HG02798 (cell line): ENCODE measurements at regions not wholly inside any gene's neighbourhood (a gene's known extent, or its start where the extent isn't known, plus 50 kb on each side); places are given as distances from the start of the nearest gene placed in this dataset.

ENCODE experiments used
- ATAC-seq: cut with Tn5 transposase; IDR thresholded peaks from one replicate; pipeline ENCODE4 v1.9.1; 2021; ENCODE audit warnings: mild to moderate bottlenecking; ENCODE audit not compliant: unreplicated experiment, poor library complexity

DNA sequence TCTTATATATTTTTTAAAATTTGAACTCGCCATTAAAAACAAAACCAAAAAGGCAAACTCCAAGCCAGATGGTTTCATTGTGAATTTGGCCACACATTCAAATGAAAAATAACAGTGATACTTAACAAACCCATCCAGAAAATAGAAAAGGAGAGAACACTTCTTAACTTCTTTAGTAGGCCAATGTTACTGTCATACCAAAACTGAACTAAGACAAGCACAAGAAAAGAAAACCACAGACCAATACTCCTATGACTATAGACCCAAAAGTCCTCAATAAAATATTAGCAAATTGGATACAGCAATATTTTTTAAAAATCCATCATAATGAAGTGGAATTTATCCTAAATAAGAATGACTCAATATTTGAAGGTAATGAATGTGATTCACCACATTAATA is 73.5 kb upstream of the ALDH1A3 start:
- ATAC-seq = no peak

- no peak for ATAC-seq
Measured at GRCh38 chr15:100807028-100807427, 72.6 kb upstream of the ALDH1A3 start.

GRCh38 chr15:100808691-100809090 is 70.9 kb upstream of the ALDH1A3 start:
- no peak for ATAC-seq

GRCh38 chr15:100809151-100809550 is 70.5 kb upstream of the ALDH1A3 start:
- ATAC-seq = no peak

- ATAC-seq = no peak
Measured at GRCh38 chr15:100809587-100809986, 70.0 kb upstream of the ALDH1A3 start.

GRCh38 chr15:100810229-100810628 is 69.4 kb upstream of the ALDH1A3 start:
- no peak for ATAC-seq

DNA sequence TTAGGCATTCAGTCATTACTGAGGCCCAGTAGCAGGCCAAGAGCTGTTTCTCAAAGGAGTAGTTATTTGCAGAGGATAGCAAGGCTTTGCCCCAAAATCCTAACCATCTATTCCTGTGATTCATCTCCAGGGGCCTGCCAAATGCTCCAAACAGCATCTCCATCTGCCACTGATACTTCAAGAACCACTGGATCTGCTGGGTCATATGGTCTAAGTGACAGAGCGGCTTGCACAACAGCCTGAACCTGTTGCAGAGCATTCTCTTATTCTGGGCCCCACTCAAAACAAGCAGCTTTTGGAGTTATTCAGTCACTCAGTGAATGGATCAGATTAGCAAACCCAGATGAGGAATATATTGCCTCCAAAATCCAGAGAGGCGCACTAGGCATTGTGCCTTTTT is 68.8 kb upstream of the ALDH1A3 start:
- ATAC-seq = no peak

DNA sequence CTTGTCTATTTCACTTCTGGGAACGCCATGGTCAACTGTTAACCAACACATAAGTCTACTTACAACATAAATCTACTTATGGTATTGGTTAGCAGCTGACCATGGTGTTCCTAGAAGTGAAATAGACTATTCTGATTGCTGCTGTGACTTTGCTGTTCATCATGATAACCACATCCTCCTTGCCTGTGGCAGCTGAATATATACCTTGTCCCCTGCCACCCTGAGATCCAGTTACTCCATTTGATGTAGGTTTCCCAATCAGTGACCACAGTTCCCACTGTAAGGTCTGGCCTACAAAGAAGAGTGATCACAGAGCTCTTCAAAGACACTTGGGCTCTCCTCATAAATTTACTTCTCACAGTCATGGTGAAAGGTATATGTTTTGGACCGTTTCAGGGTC is 66.8 kb upstream of the ALDH1A3 start:
- ATAC-seq = no peak

DNA sequence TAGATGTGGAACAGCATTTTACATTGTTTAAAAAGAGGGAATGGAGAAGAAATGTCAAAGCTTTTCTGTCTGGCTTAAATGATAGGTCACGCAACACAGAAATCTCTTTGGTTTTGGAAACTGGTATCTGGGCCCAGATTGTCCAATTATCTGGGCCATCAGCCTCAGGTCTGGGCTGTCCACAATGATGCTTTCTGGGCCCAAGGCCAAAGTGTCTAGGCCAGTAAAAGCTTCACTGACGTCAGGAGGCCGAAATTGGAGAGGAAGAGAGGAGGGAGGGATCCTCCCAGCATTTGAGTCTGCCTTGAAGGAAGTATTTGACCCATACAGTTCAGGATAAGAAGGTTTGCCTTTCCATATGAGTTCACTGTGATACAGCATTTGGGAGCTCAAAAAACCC is 60.7 kb upstream of the ALDH1A3 start:
- no peak for ATAC-seq

GRCh38 chr15:100820528-100820927 is 59.1 kb upstream of the ALDH1A3 start:
- ATAC-seq = no peak

- ATAC-seq = no peak
Measured at GRCh38 chr15:100821327-100821726, 58.3 kb upstream of the ALDH1A3 start.

DNA sequence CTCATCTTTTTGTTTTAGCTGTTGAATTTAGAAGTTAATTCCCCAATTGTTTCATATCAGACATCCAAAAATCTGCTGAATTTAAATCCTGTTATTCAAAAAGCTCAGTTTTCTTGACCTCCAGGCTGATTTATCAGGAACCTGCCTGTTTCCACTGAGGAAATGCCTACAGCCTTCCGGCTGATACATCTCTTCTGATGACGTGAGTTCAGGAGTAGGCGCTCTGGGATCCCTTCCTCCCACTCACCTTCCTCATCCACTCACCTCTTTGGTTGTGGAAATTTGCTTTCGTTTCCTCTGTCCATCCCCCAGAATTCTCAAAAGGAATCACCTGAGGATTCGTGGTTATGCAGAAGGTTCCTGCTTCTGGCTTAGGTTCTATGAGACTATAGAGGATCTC is 55.4 kb upstream of the ALDH1A3 start:
- ATAC-seq = no peak

GRCh38 chr15:100829457-100829856 is 50.2 kb upstream of the ALDH1A3 start:
- no peak for ATAC-seq
